Mesenchymal stem cell (in vitro differentiated cells and primary cell): ENCODE measurements at regions not wholly inside any gene's neighbourhood (a gene's known extent, or its start where the extent isn't known, plus 50 kb on each side); places are given as distances from the start of the nearest gene placed in this dataset.
"Not testable (repeated sequence)": the region's sequence is repeated elsewhere in the genome, so short reads cannot be mapped to it uniquely, and the experiment has no call there.

Source experiments
- DNase-seq: peaks from one replicate; pipeline ENCODE4 v3.0.0-alpha.2; 2013
- H2AFZ ChIP-seq: one replicate; pipeline ENCODE4 v1.6.1; 2013; ENCODE audit warnings: low read depth, mild to moderate bottlenecking, control low read depth, inconsistent platforms, low read length, moderate library complexity
- H2AK5ac ChIP-seq: 2 replicates; pipeline ENCODE4 v1.6.1; 2013; ENCODE audit warnings: low read length, moderate library complexity, mild to moderate bottlenecking, inconsistent platforms; ENCODE audit not compliant: severe bottlenecking
- H2BK120ac ChIP-seq: one replicate; pipeline ENCODE4 v1.6.1; 2013; ENCODE audit warnings: low read depth, mild to moderate bottlenecking, inconsistent platforms, low read length, moderate library complexity
- H2BK12ac ChIP-seq, 2 experiments: one replicate each; pipeline ENCODE4 v1.6.1; 2013; ENCODE audit warnings: inconsistent platforms in 2 of 2, low read length in 2 of 2, mild to moderate bottlenecking in 2 of 2, moderate library complexity in 2 of 2, control low read depth in 1 of 2
- H2BK15ac ChIP-seq: one replicate; pipeline ENCODE4 v1.6.1; 2013; ENCODE audit warnings: mild to moderate bottlenecking, low read depth, inconsistent platforms; ENCODE audit not compliant: poor library complexity, severe bottlenecking
- H2BK5ac ChIP-seq: 2 replicates; pipeline ENCODE4 v1.6.1; 2013; ENCODE audit warnings: low read depth, mild to moderate bottlenecking, low read length, control low read depth, inconsistent platforms; ENCODE audit not compliant: poor library complexity, severe bottlenecking
- H3K14ac ChIP-seq, 2 experiments: one replicate each; pipeline ENCODE4 v1.6.1; 2013; ENCODE audit warnings: inconsistent platforms in 2 of 2, low read length in 2 of 2, control low read depth in 1 of 2, mild to moderate bottlenecking in 1 of 2, moderate library complexity in 1 of 2
- H3K18ac ChIP-seq, 2 experiments: one replicate each; pipeline ENCODE4 v1.6.1; 2013; ENCODE audit warnings: inconsistent platforms in 2 of 2, low read length in 2 of 2, control low read depth in 1 of 2, low read depth in 1 of 2, mild to moderate bottlenecking in 1 of 2
- H3K23ac ChIP-seq, 2 experiments: one replicate each; pipeline ENCODE4 v1.6.1; 2013; ENCODE audit warnings: inconsistent platforms in 2 of 2, low read length in 2 of 2, mild to moderate bottlenecking in 2 of 2, moderate library complexity in 2 of 2, control low read depth in 1 of 2
- H3K27ac ChIP-seq: 2 replicates; pipeline ENCODE4 v1.5.1; 2013; ENCODE audit warnings: mild to moderate bottlenecking, moderate library complexity, low read length, control low read depth, inconsistent platforms; ENCODE audit not compliant: poor library complexity, severe bottlenecking
- H3K27me3 ChIP-seq, 2 experiments: 2 replicates each; pipeline versions ENCODE4 v1.6.1 to v1.7.0; 2013; ENCODE audit warnings: low read length in 2 of 2, mild to moderate bottlenecking in 2 of 2, moderate library complexity in 2 of 2, control low read depth in 1 of 2, inconsistent platforms in 1 of 2; ENCODE audit not compliant: control insufficient read depth in 1 of 2, insufficient read depth in 1 of 2
- H3K36me3 ChIP-seq, 2 experiments: 2 replicates each; pipeline versions ENCODE4 v1.6.1 to v1.7.0; 2013; ENCODE audit warnings: low read length in 2 of 2, control low read depth in 1 of 2, inconsistent platforms in 1 of 2, low read depth in 1 of 2, mild to moderate bottlenecking in 1 of 2; ENCODE audit not compliant: insufficient read depth in 2 of 2, control insufficient read depth in 1 of 2
- H3K4ac ChIP-seq, 2 experiments: one replicate each; pipeline ENCODE4 v1.6.1; 2013; ENCODE audit warnings: inconsistent platforms in 2 of 2, low read length in 2 of 2, mild to moderate bottlenecking in 2 of 2, moderate library complexity in 2 of 2, control low read depth in 1 of 2, low read depth in 1 of 2
- H3K4me1 ChIP-seq: 2 replicates; pipeline ENCODE4 v1.6.1; 2013; ENCODE audit warnings: low read depth, low read length, control low read depth; ENCODE audit not compliant: control insufficient read depth, insufficient read depth
- H3K4me2 ChIP-seq: 2 replicates; pipeline ENCODE4 v1.6.1; 2013; ENCODE audit warnings: low read length, mild to moderate bottlenecking, inconsistent platforms; ENCODE audit not compliant: poor library complexity, severe bottlenecking
- H3K4me3 ChIP-seq, 2 experiments: 2 replicates each; pipeline versions ENCODE4 v1.5.1 to v1.7.0; 2013; ENCODE audit warnings: low read length in 2 of 2, mild to moderate bottlenecking in 2 of 2, control low read depth in 1 of 2, low read depth in 1 of 2; ENCODE audit not compliant: insufficient read depth in 1 of 2
- H3K79me1 ChIP-seq: replicated peaks from 2 replicates; pipeline ENCODE4 v1.6.1; 2013; ENCODE audit warnings: mild to moderate bottlenecking, control low read depth, low read length, inconsistent platforms; ENCODE audit not compliant: poor library complexity, severe bottlenecking
- H3K9ac ChIP-seq: 2 replicates; pipeline ENCODE4 v1.7.0; 2013; ENCODE audit warnings: mild to moderate bottlenecking, low read length, moderate library complexity
- H3K9me3 ChIP-seq: 2 replicates; pipeline ENCODE4 v1.7.0; 2013; ENCODE audit warnings: mild to moderate bottlenecking, low read length; ENCODE audit not compliant: control insufficient read depth
- H4K8ac ChIP-seq: one replicate; pipeline ENCODE4 v1.6.1; 2013; ENCODE audit warnings: inconsistent platforms, mild to moderate bottlenecking, low read length, moderate library complexity
- H4K91ac ChIP-seq: one replicate; pipeline ENCODE4 v1.6.1; 2013; ENCODE audit warnings: mild to moderate bottlenecking, low read length, inconsistent platforms
- WGBS: methylation state at CpG from one replicate; pipeline ENCODE4 v1.1.7; 2013; ENCODE audit warnings: mixed read lengths; 5-methylcytosine and 5-hydroxymethylcytosine counted together

DNA sequence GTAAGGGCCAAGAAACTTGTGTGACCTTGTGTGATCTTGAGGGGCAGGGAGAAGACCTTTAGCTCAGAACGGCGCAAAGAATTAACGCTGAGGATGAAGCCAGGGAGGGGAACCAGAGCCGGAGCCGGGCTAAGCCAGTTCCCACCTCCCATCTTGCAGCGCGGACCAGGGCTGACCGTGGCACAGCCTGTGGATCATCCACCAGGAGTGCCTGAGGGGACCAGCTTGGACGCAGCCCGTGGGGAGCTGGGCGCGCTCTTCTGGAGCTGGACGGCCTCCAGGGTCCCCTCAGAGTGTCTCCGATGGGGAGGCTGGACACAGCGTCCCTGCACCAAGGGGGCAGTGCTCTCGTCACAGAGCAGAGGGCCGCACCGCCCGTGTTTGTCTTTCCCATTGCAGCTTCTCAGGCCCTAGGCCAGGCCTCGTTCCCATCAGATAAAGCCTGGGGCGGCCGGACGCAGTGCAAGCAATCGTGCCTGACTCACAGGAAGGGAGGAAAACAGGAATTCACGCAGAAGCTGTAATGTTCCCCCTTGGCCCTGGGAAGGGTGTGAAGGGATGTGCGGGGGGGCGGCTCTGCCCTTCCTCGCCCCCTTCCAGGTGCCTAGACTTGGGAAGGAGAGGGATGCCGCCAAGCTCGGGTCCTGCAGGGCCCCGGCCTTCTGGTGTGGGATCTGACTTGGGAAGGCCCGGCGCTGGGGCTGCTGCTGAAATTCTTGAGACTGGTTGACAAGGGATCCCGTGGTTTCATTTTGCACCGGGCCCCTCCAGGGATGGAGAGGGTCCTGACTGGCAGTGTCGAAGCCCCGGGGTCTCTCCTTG is 144.9 kb downstream of the NPIPB11 start:
- not testable (repeated sequence) for H3K36me3 ChIP-seq, H2AFZ ChIP-seq, H3K4me3 ChIP-seq, H3K9me3 ChIP-seq, H3K4me2 ChIP-seq, H2AK5ac ChIP-seq, H3K27ac ChIP-seq, H3K79me1 ChIP-seq, H3K27me3 ChIP-seq, H3K23ac ChIP-seq, H2BK5ac ChIP-seq
- Histone ChIP-seq H2BK120ac (peak overlapping the region; percentile 73), H3K18ac (peak overlapping the region; percentile 86 to 96), H2BK15ac (peak overlapping the region; percentile 97), H3K4me1 (peaks cover 19% of the 10 kb centered on the region), H3K9ac (peak overlapping the region; percentile 68), H4K8ac (peak overlapping the region; percentile 97), H3K4ac (peak overlapping the region; percentile 34 to 81), H2BK12ac (peak overlapping the region; percentile 93 to 98), H4K91ac (peak overlapping the region; percentile 98), H3K14ac (peak overlapping the region in 1 of 2 experiments; percentile 12)
- DNase-seq: peak; percentile 71
- 60% methylated on average over 20 of the region's 37 CpGs for WGBS

DNA sequence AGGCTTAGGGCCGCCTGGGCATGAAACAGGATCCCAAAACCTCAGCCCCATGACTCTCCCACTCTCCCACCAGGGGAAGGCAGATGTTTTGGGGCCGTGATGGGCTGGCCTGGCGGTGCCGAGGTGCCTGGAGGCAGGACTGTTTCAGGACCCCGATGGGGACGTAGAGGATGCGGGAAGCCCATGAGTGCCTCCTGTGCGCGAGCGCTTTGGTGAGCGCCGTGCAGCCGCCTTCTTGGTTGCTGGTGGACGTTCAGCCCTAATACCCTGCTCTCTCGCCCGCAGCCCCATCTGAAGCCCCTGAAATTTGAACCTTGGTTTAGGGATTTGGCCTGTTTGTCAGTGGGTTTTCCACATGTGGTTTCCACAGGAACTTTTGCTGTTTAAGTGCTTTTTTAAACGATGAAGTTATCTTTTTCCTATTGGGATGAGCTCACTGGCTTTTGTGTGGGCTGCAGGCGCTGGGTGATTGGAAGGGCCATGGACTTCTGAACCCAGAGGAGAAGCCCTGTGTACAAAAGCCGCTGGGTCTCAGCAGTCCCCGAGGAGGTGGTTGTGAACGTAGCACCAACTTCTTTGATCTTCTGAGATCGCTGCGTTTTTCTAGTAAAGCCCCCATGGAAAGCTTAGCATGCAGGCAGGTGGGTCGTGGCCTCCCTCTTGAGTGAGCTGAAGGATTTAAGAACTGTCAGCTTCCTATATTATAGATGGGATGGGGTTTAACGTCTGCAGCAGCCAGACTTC is 145.7 kb downstream of the NPIPB11 start:
- DNase-seq, H2AK5ac ChIP-seq, H3K23ac ChIP-seq, H3K36me3 ChIP-seq, H3K4me2 ChIP-seq, H4K8ac ChIP-seq, H3K27me3 ChIP-seq, H2BK5ac ChIP-seq, H3K4me3 ChIP-seq, H3K27ac ChIP-seq, H2AFZ ChIP-seq, H3K4ac ChIP-seq, H3K14ac ChIP-seq, H3K9me3 ChIP-seq, H4K91ac ChIP-seq, H2BK15ac ChIP-seq, H3K79me1 ChIP-seq: not testable (repeated sequence)
- WGBS: 85% methylated on average over 24 of the region's 25 CpGs
- peaks cover 20% of the 10 kb centered on the region for H3K4me1 ChIP-seq
- H3K9ac ChIP-seq: peak overlapping the region; percentile 68
- peak overlapping the region; percentile 31 to 93 for H2BK12ac ChIP-seq
- H3K18ac ChIP-seq: peak overlapping the region; percentile 86 to 96
- H2BK120ac ChIP-seq: peak overlapping the region; percentile 73

- H3K36me3 ChIP-seq, H3K4ac ChIP-seq, H3K23ac ChIP-seq, H3K18ac ChIP-seq, H3K9ac ChIP-seq, H2AK5ac ChIP-seq, DNase-seq, H3K14ac ChIP-seq, H3K27ac ChIP-seq, H3K4me2 ChIP-seq, H3K27me3 ChIP-seq, H3K9me3 ChIP-seq, H2AFZ ChIP-seq, H2BK5ac ChIP-seq, H3K4me3 ChIP-seq, H3K79me1 ChIP-seq: not testable (repeated sequence)
- H3K4me1 ChIP-seq: peaks cover 20% of the 10 kb centered on the region
- H2BK120ac ChIP-seq: peak overlapping the region; percentile 11
- 98% methylated on average over 9 of the region's 25 CpGs for WGBS
- peak overlapping the region; percentile 42 for H4K8ac ChIP-seq
- H2BK12ac ChIP-seq: peak overlapping the region; percentile 80 to 87
- H2BK15ac ChIP-seq: peak overlapping the region; percentile 63
- peak overlapping the region; percentile 82 for H4K91ac ChIP-seq
Measured at GRCh38 chr16:29259635-29260457, 146.7 kb downstream of the NPIPB11 start.
